SK-N-MC (cell line): ENCODE measurements at regions not wholly inside any gene's neighbourhood (a gene's known extent, or its start where the extent isn't known, plus 50 kb on each side); places are given as distances from the start of the nearest gene placed in this dataset.

ENCODE experiments used
- EZH2 ChIP-seq: fragments of 200-600 bp; sonication (generic); IDR thresholded peaks from one replicate; pipeline ENCODE4 v1.6.1; 2017; ENCODE audit warnings: antibody characterized with exemption
- POLR2AphosphoS5 ChIP-seq: IDR thresholded peaks from 2 replicates; pipeline ENCODE4 v1.6.1; 2012; ENCODE audit warnings: mild to moderate bottlenecking, low read depth, low read length, borderline replicate concordance

- TF ChIP-seq EZH2 (no peak), POLR2AphosphoS5 (no peak)
Measured at GRCh38 chr9:28264368-28264767, 691.1 kb upstream of the C9orf72 start.
